Smooth muscle cell (in vitro differentiated cells): ENCODE measurements at regions not wholly inside any gene's neighbourhood (a gene's known extent, or its start where the extent isn't known, plus 50 kb on each side); places are given as distances from the start of the nearest gene placed in this dataset.

Experiments used
- DNase-seq: peaks from one replicate; lab custom pipeline; 2025; ENCODE audit not compliant: unreplicated experiment; lab: John Stamatoyannopoulos, UW
- H2AFZ ChIP-seq: fragments of 200-600 bp; sonication (generic); 2 replicates; pipeline ENCODE4 v1.6.0; 2016; ENCODE audit warnings: antibody characterized with exemption, low read depth, mild to moderate bottlenecking
- H3F3A ChIP-seq: fragments of 200-600 bp; sonication (generic); 2 replicates; pipeline ENCODE4 v1.6.0; 2017; ENCODE audit warnings: antibody characterized with exemption, low read depth
- H3K27ac ChIP-seq: fragments of 200-600 bp; sonication (generic); 2 replicates; pipeline ENCODE4 v1.5.1; 2016; ENCODE audit warnings: low read depth, mild to moderate bottlenecking
- H3K27me3 ChIP-seq: fragments of 200-600 bp; sonication (generic); 2 replicates; pipeline ENCODE4 v1.6.1; 2016; ENCODE audit warnings: low read depth, mild to moderate bottlenecking
- H3K36me3 ChIP-seq: fragments of 200-600 bp; sonication (generic); 2 replicates; pipeline ENCODE4 v1.5.1; 2016; ENCODE audit warnings: low read depth
- H3K4me1 ChIP-seq: fragments of 200-600 bp; sonication (generic); 2 replicates; pipeline ENCODE4 v1.5.1; 2016; ENCODE audit warnings: low read depth
- H3K4me2 ChIP-seq: fragments of 200-600 bp; sonication (generic); 2 replicates; pipeline ENCODE4 v1.6.0; 2016; ENCODE audit warnings: mild to moderate bottlenecking
- H3K4me3 ChIP-seq: fragments of 200-600 bp; sonication (generic); 2 replicates; pipeline ENCODE4 v1.5.1; 2016; ENCODE audit warnings: mild to moderate bottlenecking
- H3K79me2 ChIP-seq: fragments of 200-600 bp; sonication (generic); 2 replicates; pipeline ENCODE4 v1.6.0; 2016; ENCODE audit warnings: low read depth, mild to moderate bottlenecking
- H3K9ac ChIP-seq: fragments of 200-600 bp; sonication (generic); 2 replicates; pipeline ENCODE4 v1.6.0; 2016; ENCODE audit warnings: low read depth
- H3K9me3 ChIP-seq: fragments of 200-600 bp; sonication (generic); replicated peaks from 2 replicates; pipeline ENCODE4 v1.5.1; 2016; ENCODE audit warnings: low read depth
- H4K20me1 ChIP-seq: fragments of 200-600 bp; sonication (generic); 2 replicates; pipeline ENCODE4 v1.6.0; 2016; ENCODE audit warnings: low read depth
- WGBS: methylation state at CpG from one replicate; pipeline ENCODE4 v1.1.7; 2016; ENCODE audit warnings: low lambda C conversion rate; 5-methylcytosine and 5-hydroxymethylcytosine counted together
- TF ChIP-seq, protein P1 (sequence below): fragments of 200-600 bp; sonication (generic); IDR thresholded peaks from 2 replicates; pipeline ENCODE4 v1.5.1; 2017; ENCODE audit warnings: borderline replicate concordance, mild to moderate bottlenecking, antibody characterized with exemption; ENCODE audit not compliant: insufficient read depth, poor library complexity, severe bottlenecking

DNA sequence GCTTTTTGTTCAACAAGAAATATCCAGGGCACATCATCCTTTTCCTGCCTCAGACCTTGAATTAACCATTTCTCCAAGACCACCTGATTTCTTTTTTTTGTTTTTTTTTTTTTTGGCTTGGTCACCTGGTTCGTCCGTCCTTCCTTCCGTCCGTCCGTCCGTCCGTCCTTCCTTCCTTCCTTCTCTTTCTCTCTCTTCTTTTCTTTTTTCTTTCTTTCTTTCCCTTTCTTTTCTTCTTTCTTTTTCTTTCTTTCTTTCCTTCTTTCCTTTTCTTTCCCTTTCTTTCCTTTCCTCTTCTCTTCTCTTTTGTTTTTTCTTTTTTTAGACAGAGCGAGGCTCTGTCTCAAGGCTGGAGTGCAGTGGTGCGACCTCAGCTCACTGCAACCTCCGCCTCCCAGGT lies 80.7 kb downstream of the TET3 start:
- H3F3A ChIP-seq: no peaks in the 10 kb centered on the region
- H3K4me2 ChIP-seq: no peak overlapping the region
- no peaks in the 10 kb centered on the region for H3K36me3 ChIP-seq
- no peaks in the 10 kb centered on the region for H3K4me1 ChIP-seq
- no peak overlapping the region for H3K4me3 ChIP-seq
- no peak overlapping the region for H2AFZ ChIP-seq
- no peaks in the 10 kb centered on the region for H3K9me3 ChIP-seq
- no peak overlapping the region for H3K9ac ChIP-seq
- DNase-seq: no peak
- 83% methylated on average over 10 of the region's 10 CpGs for WGBS
- no peak overlapping the region for H3K27ac ChIP-seq
- H3K27me3 ChIP-seq: no peaks in the 10 kb centered on the region
- H4K20me1 ChIP-seq: peaks cover 75% of the 10 kb centered on the region
- TF ChIP-seq, protein P1, sequence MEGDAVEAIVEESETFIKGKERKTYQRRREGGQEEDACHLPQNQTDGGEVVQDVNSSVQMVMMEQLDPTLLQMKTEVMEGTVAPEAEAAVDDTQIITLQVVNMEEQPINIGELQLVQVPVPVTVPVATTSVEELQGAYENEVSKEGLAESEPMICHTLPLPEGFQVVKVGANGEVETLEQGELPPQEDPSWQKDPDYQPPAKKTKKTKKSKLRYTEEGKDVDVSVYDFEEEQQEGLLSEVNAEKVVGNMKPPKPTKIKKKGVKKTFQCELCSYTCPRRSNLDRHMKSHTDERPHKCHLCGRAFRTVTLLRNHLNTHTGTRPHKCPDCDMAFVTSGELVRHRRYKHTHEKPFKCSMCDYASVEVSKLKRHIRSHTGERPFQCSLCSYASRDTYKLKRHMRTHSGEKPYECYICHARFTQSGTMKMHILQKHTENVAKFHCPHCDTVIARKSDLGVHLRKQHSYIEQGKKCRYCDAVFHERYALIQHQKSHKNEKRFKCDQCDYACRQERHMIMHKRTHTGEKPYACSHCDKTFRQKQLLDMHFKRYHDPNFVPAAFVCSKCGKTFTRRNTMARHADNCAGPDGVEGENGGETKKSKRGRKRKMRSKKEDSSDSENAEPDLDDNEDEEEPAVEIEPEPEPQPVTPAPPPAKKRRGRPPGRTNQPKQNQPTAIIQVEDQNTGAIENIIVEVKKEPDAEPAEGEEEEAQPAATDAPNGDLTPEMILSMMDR: no peak
- H3K79me2 ChIP-seq: peaks cover 66% of the 10 kb centered on the region

DNA sequence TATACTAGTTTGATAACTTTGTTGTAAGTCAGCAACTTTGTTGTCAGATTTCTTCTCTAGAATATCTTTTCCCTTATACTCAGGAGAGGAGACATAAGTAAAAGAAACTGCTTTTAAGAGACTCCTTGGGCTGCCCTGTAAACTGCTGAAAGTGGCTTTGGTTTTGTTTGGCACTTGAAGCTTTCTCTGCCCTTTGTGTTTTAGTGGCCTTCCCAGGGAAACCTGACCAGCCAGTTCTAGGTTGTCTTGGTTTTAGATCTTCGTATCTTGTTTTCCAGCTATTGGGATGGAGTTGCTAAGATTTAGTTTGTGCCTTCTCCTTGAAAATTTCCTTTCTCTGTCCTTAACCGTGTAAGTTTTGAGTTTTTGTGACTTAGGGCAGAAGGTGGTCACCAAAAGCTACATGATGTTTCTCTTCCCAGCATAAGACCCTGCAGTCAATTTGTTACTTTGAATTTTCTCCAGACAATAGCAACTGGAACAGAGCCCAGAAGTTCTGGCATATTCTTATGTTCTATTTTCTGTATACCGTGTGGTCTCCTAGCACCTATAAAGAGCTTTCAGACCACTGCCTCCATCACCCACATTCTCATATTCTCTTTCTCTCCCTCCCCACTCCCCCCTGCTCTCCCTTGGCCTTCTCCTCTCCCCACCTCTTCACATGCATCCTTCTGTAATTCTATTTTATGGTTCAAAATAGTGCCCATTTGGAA lies 81.1 kb downstream of the BOLA3 start:
- Histone ChIP-seq H4K20me1 (peaks cover 87% of the 10 kb centered on the region), H3K79me2 (peaks cover 77% of the 10 kb centered on the region), H3F3A (no peaks in the 10 kb centered on the region), H3K4me2 (no peak overlapping the region), H3K27ac (no peak overlapping the region), H3K27me3 (no peaks in the 10 kb centered on the region), H3K9me3 (no peaks in the 10 kb centered on the region), H3K36me3 (no peaks in the 10 kb centered on the region), H2AFZ (no peak overlapping the region), H3K4me3 (no peak overlapping the region), H3K9ac (no peak overlapping the region), H3K4me1 (no peaks in the 10 kb centered on the region)
- TF ChIP-seq, protein P1: no peak
- no peak for DNase-seq
- 92% methylated on average over 3 of the region's 3 CpGs for WGBS

DNA sequence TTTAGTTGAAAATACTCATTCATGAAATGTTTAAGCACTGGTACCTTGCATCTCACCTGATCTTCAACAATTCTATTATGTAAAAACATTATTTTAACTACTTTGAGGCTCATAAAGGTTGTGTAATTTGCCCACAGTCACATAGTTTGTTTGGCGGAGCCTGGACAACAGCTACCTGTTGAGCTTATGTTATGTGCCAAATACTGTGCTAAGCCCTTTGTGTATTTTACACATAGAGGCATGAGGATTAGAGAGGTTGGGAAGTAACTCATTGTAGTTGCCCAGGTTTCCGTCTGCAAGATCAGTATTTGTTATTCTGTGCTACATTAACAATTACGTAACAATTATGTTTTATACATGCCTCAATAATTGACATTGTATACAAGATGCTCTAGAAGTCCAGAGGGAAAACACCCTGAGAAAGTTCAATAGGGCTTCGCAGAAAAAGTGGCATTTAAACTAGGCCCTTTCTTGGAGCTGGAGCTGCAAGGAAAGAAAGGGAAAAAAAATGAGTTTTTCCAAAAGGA lies 80.4 kb downstream of the BOLA3 start:
- Histone ChIP-seq H3K27me3 (no peaks in the 10 kb centered on the region), H3K4me3 (no peak overlapping the region), H3K36me3 (no peaks in the 10 kb centered on the region), H3F3A (no peaks in the 10 kb centered on the region), H2AFZ (no peak overlapping the region), H3K9ac (no peak overlapping the region), H4K20me1 (peaks cover 93% of the 10 kb centered on the region), H3K9me3 (no peaks in the 10 kb centered on the region), H3K79me2 (peaks cover 76% of the 10 kb centered on the region), H3K4me2 (no peak overlapping the region), H3K27ac (no peak overlapping the region), H3K4me1 (no peaks in the 10 kb centered on the region)
- DNase-seq: no peak
- TF ChIP-seq, protein P1: no peak
- WGBS: 96% methylated on average over 4 of the region's 4 CpGs

DNA sequence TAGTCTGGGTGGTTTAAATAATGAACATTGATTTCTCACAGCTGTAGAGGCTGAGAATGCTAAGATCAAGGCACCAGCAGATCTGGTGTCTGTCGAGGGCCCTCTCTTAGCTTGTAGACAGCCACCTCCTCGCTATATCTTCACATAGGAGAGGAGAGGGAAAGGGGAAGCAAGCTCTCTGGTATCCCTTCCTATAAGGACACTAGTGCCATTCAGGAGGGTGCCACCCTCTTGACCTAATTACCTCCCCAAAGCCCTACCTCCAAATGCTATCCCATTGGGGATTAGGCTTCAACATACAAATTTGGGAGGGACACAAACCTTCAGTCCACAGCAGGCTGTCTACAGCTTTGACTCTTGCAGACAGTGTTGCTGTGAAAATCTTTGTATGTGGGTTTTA lies 76.7 kb downstream of the BOLA3 start:
- Histone ChIP-seq H3K27ac (no peak overlapping the region), H3K79me2 (peaks cover 62% of the 10 kb centered on the region), H3K36me3 (no peaks in the 10 kb centered on the region), H3K4me1 (no peaks in the 10 kb centered on the region), H3K4me3 (no peak overlapping the region), H3K9ac (no peak overlapping the region), H3K9me3 (no peaks in the 10 kb centered on the region), H3F3A (no peaks in the 10 kb centered on the region), H3K27me3 (no peaks in the 10 kb centered on the region), H2AFZ (no peak overlapping the region), H4K20me1 (peaks cover 86% of the 10 kb centered on the region), H3K4me2 (no peak overlapping the region)
- TF ChIP-seq, protein P1: no peak
- DNase-seq: no peak
- 94% methylated on average over 2 of the region's 2 CpGs for WGBS
